HL-60 (cell line): ENCODE measurements at regions not wholly inside any gene's neighbourhood (a gene's known extent, or its start where the extent isn't known, plus 50 kb on each side); places are given as distances from the start of the nearest gene placed in this dataset.

Experiments
- DNase-seq, 2 experiments: peaks; one replicate each; pipeline ENCODE4 v3.0.0-alpha.2; 2010 to 2020; ENCODE audit warnings: low read depth in 1 of 2, low spot score in 1 of 2
- H3K27ac ChIP-seq: fragments of 250-450 bp; sonication (Bioruptor Pico); replicated peaks from 2 replicates; pipeline ENCODE4 v1.5.1; 2020; ENCODE audit warnings: mild to moderate bottlenecking, moderate library complexity
- H3K27me3 ChIP-seq: fragments of 250-450 bp; sonication (Bioruptor Pico); 2 replicates; pipeline ENCODE4 v1.5.1; 2021; ENCODE audit warnings: mild to moderate bottlenecking, moderate library complexity; ENCODE audit not compliant: insufficient read depth, poor library complexity, severe bottlenecking
- H3K4me3 ChIP-seq: replicated peaks from 2 replicates; pipeline ENCODE4 v1.5.1; 2011; ENCODE audit warnings: mild to moderate bottlenecking, control low read depth, low read length; ENCODE audit not compliant: insufficient read depth
- GABPA ChIP-seq: IDR thresholded peaks from 2 replicates; pipeline ENCODE4 v1.6.1; 2012; ENCODE audit warnings: low read depth
- POLR2AphosphoS5 ChIP-seq: IDR thresholded peaks from 2 replicates; pipeline ENCODE4 v1.6.1; 2012; ENCODE audit warnings: low read depth
- SPI1 ChIP-seq: IDR thresholded peaks from 2 replicates; pipeline ENCODE4 v1.6.1; 2012; ENCODE audit warnings: low read depth, mild to moderate bottlenecking, borderline replicate concordance
- TF ChIP-seq, protein P1 (sequence below): IDR thresholded peaks from one replicate; pipeline ENCODE4 v1.5.1; 2011; ENCODE audit warnings: low read length, control low read depth, inconsistent platforms; ENCODE audit not compliant: insufficient read depth
- TF ChIP-seq, protein P2 (sequence below): IDR thresholded peaks from 2 replicates; pipeline ENCODE4 v1.6.1; 2012; ENCODE audit warnings: low read depth; ENCODE audit not compliant: insufficient replicate concordance

DNA sequence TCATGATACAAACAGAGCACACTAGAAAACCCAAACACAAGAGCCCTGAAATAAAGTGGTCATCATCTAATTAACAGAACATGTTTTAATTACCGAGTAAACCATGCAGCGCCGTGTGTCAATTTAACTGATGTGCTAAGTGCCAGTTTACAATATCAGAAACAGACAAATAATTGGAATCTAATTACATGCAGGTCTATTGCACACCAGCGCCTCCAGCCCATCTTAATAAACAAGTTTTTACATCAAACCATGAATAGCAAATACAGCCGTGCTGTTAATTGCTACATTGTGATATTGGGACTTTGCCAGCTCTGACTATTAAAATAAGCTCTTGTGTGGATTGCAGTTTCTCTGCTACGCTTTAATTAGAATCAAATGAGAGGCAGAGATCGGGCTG, 510.2 kb upstream of the MDFIC2 start:
- no peak overlapping the region for H3K4me3 ChIP-seq
- H3K27ac ChIP-seq: no peak overlapping the region
- no peak for DNase-seq
- TF ChIP-seq SPI1 (no peak), GABPA (no peak), POLR2AphosphoS5 (no peak)
- TF ChIP-seq, protein P1, sequence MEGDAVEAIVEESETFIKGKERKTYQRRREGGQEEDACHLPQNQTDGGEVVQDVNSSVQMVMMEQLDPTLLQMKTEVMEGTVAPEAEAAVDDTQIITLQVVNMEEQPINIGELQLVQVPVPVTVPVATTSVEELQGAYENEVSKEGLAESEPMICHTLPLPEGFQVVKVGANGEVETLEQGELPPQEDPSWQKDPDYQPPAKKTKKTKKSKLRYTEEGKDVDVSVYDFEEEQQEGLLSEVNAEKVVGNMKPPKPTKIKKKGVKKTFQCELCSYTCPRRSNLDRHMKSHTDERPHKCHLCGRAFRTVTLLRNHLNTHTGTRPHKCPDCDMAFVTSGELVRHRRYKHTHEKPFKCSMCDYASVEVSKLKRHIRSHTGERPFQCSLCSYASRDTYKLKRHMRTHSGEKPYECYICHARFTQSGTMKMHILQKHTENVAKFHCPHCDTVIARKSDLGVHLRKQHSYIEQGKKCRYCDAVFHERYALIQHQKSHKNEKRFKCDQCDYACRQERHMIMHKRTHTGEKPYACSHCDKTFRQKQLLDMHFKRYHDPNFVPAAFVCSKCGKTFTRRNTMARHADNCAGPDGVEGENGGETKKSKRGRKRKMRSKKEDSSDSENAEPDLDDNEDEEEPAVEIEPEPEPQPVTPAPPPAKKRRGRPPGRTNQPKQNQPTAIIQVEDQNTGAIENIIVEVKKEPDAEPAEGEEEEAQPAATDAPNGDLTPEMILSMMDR: no peak
- TF ChIP-seq, protein P2, sequence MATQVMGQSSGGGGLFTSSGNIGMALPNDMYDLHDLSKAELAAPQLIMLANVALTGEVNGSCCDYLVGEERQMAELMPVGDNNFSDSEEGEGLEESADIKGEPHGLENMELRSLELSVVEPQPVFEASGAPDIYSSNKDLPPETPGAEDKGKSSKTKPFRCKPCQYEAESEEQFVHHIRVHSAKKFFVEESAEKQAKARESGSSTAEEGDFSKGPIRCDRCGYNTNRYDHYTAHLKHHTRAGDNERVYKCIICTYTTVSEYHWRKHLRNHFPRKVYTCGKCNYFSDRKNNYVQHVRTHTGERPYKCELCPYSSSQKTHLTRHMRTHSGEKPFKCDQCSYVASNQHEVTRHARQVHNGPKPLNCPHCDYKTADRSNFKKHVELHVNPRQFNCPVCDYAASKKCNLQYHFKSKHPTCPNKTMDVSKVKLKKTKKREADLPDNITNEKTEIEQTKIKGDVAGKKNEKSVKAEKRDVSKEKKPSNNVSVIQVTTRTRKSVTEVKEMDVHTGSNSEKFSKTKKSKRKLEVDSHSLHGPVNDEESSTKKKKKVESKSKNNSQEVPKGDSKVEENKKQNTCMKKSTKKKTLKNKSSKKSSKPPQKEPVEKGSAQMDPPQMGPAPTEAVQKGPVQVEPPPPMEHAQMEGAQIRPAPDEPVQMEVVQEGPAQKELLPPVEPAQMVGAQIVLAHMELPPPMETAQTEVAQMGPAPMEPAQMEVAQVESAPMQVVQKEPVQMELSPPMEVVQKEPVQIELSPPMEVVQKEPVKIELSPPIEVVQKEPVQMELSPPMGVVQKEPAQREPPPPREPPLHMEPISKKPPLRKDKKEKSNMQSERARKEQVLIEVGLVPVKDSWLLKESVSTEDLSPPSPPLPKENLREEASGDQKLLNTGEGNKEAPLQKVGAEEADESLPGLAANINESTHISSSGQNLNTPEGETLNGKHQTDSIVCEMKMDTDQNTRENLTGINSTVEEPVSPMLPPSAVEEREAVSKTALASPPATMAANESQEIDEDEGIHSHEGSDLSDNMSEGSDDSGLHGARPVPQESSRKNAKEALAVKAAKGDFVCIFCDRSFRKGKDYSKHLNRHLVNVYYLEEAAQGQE: no peak
- no peaks in the 10 kb centered on the region for H3K27me3 ChIP-seq

DNA sequence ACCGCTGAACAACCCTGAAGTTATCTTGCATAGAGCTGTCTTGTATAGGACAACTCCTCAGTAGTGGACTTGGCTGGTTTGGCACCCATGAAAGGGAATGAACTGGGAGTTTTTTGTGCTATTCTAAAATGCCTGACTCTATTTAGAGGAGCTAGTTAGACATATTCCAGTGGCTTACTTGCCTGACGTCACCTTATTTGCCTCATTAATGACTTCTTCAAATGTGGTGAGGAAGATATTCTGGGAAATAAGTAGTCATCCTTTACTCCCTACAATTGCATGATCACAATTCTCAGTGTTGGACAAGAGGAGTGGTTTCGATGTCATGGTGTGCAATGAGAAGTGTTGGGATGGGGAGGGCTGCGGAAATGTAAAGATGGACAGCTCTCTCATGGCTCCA, 509.2 kb upstream of the MDFIC2 start:
- H3K27ac ChIP-seq: no peak overlapping the region
- no peaks in the 10 kb centered on the region for H3K27me3 ChIP-seq
- no peak for TF ChIP-seq GABPA
- TF ChIP-seq, protein P1: no peak
- no peak for TF ChIP-seq POLR2AphosphoS5
- no peak for TF ChIP-seq SPI1
- TF ChIP-seq, protein P2: no peak
- DNase-seq: no peak
- no peak overlapping the region for H3K4me3 ChIP-seq

DNA sequence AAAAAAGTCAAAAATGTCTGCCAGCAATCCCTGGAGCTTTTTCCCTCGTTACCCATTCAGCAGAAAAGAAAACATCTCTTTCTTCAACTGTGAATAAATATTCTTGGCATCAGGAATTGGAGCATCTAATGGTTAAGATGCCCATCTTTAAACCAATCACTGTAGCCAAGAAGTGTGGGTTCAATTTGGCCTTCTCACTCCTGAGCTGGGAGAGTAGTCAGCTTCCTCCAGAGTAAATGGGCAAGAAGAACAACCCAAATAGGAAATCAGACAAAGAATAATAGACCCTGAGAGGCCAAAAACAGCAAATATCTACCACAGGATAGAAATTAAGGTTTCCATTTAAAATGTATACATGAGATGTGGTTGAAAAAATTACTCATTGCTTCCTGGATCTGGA, 508.0 kb upstream of the MDFIC2 start:
- DNase-seq: no peak
- Histone ChIP-seq H3K27me3 (no peaks in the 10 kb centered on the region), H3K27ac (no peak overlapping the region), H3K4me3 (no peak overlapping the region)
- TF ChIP-seq SPI1 (no peak), POLR2AphosphoS5 (no peak), GABPA (no peak)
- TF ChIP-seq, protein P1: no peak
- TF ChIP-seq, protein P2: no peak
